ENCODE measurements at regions not wholly inside any gene's neighbourhood (a gene's known extent, or its start where the extent isn't known, plus 50 kb on each side); places are given as distances from the start of the nearest gene placed in this dataset.

- WGBS, 2 donors (ENCODE audit: low coverage in 1 of 2), result 59% methylated on average over 6 of the region's 6 CpGs; no CpG with 5 or more reads in 1 of the 2 donors
- no peak for DNase-seq
- Histone ChIP-seq H3K27ac (no peak overlapping the region), H3K9me3 (no peaks in the 10 kb centered on the region), H3K4me3 (no peak overlapping the region), H3K4me1 (no peaks in the 10 kb centered on the region), H3K36me3 (no peaks in the 10 kb centered on the region), H3K27me3 (no peaks in the 10 kb centered on the region)
- intact Hi-C loops (cut with DNase I; ENCODE audit: low total_unique reads) (no loop called here), in situ Hi-C loops (cut with MboI; ENCODE audit: low pct_ligation_motif_present in 1 of 4, low pct_unique_long_range_greater_than_20kb in 1 of 4, low sequenced_read_pairs in 3 of 4) (no loop called here)
- no peak for TF ChIP-seq CTCF (IDR thresholded peaks at IDR 0.05)
These were observed 351.5 kb upstream of the DDX53 start for GRCh38 chrX:22648281-22648680.

GRCh38 chrX:22650691-22651090 is 349.1 kb upstream of the DDX53 start:
- intact Hi-C loops (cut with DNase I; ENCODE audit: low total_unique reads) (no loop called here), in situ Hi-C loops (cut with MboI; ENCODE audit: low pct_ligation_motif_present in 1 of 4, low pct_unique_long_range_greater_than_20kb in 1 of 4, low sequenced_read_pairs in 3 of 4) (no loop called here)
- no peaks in the 10 kb centered on the region for H3K4me1 ChIP-seq
- DNase-seq, result no peak
- H3K9me3 ChIP-seq, result no peaks in the 10 kb centered on the region
- no peak overlapping the region for H3K27ac ChIP-seq
- WGBS, 2 donors (ENCODE audit: low coverage in 1 of 2), result 75% methylated on average over 5 of the region's 5 CpGs; no CpG with 5 or more reads in 1 of the 2 donors
- no peak for TF ChIP-seq POLR2A (IDR thresholded peaks at IDR 0.05)
- no peak for TF ChIP-seq EP300 (IDR thresholded peaks at IDR 0.05; ENCODE audit: low read depth)
- no peak for TF ChIP-seq POLR2AphosphoS5 (IDR thresholded peaks at IDR 0.05)
- TF ChIP-seq CTCF (IDR thresholded peaks at IDR 0.05), result no peak
- H3K4me3 ChIP-seq, result no peak overlapping the region
- H3K36me3 ChIP-seq, result no peaks in the 10 kb centered on the region
- no peaks in the 10 kb centered on the region for H3K27me3 ChIP-seq

- intact Hi-C loops (cut with DNase I; ENCODE audit: low total_unique reads), result no loop called here
- Histone ChIP-seq H3K36me3 (no peaks in the 10 kb centered on the region), H3K9me3 (no peaks in the 10 kb centered on the region), H3K27ac (peak overlapping the region in 3 of 4 donors; percentile 20 to 50 (median 49)), H3K4me1 (no peaks in the 10 kb centered on the region), H3K27me3 (no peaks in the 10 kb centered on the region), H3K4me3 (no peak overlapping the region)
- in situ Hi-C loops (cut with MboI; ENCODE audit: low pct_ligation_motif_present in 1 of 4, low pct_unique_long_range_greater_than_20kb in 1 of 4, low sequenced_read_pairs in 3 of 4), result no loop called here
- 0 to 38% methylated on average over 1 to 6 of the region's 6 CpGs for WGBS, 2 donors (ENCODE audit: low coverage in 1 of 2)
- DNase-seq, result peak; percentile 12
- no peak for TF ChIP-seq CTCF (IDR thresholded peaks at IDR 0.05)
- no peak for TF ChIP-seq POLR2A (IDR thresholded peaks at IDR 0.05)
- TF ChIP-seq POLR2AphosphoS5 (IDR thresholded peaks at IDR 0.05), result no peak
- no peak for TF ChIP-seq EP300 (IDR thresholded peaks at IDR 0.05; ENCODE audit: low read depth)
These were observed 347.2 kb upstream of the DDX53 start for GRCh38 chrX:22652596-22652995.

- H3K4me1 ChIP-seq, result no peaks in the 10 kb centered on the region
- intact Hi-C loops (cut with DNase I; ENCODE audit: low total_unique reads) (no loop called here), in situ Hi-C loops (cut with MboI; ENCODE audit: low pct_ligation_motif_present in 1 of 4, low pct_unique_long_range_greater_than_20kb in 1 of 4, low sequenced_read_pairs in 3 of 4) (no loop called here)
- no peaks in the 10 kb centered on the region for H3K27me3 ChIP-seq
- TF ChIP-seq POLR2AphosphoS5 (IDR thresholded peaks at IDR 0.05) (no peak), CTCF (IDR thresholded peaks at IDR 0.05) (no peak), EP300 (IDR thresholded peaks at IDR 0.05; ENCODE audit: low read depth) (no peak), POLR2A (IDR thresholded peaks at IDR 0.05) (no peak)
- no peaks in the 10 kb centered on the region for H3K9me3 ChIP-seq
- WGBS, 2 donors (ENCODE audit: low coverage in 1 of 2), result 63% methylated on average over 2 of the region's 2 CpGs; no CpG with 5 or more reads in 1 of the 2 donors
- H3K4me3 ChIP-seq, result no peak overlapping the region
- no peaks in the 10 kb centered on the region for H3K36me3 ChIP-seq
- H3K27ac ChIP-seq, result no peak overlapping the region
- no peak for DNase-seq
These were observed 339.0 kb upstream of the DDX53 start for GRCh38 chrX:22660756-22661155.

Measured in transverse colon (tissue), 4 donors.